HCT116 (cell line): ENCODE measurements at regions not wholly inside any gene's neighbourhood (a gene's known extent, or its start where the extent isn't known, plus 50 kb on each side); places are given as distances from the start of the nearest gene placed in this dataset.

Experiments
- ATAC-seq: fragments of 200-7000 bp; cut with Tn5 transposase; 2 replicates; pipeline ENCODE4 v1.9.1; 2020; ENCODE audit warnings: mild to moderate bottlenecking, moderate library complexity
- BruUV-seq: library from RNA; stranded (reverse); fragments of 400-500 nt; replicated peaks from 2 replicates; lab custom pipeline; 2021; lab: Mats Ljungman, UMichigan
- CTCF ChIA-PET: fragments of 300-600 bp; sonication (Branson Sonifier 250); formaldehyde crosslinking; loops from one replicate; lab custom pipeline; 2021; ENCODE audit warnings: antibody characterized with exemption; lab: Charles Lee
- POLR2A ChIA-PET: fragments of 300-600, 350-600 bp; sonication (Branson Sonifier 250); formaldehyde crosslinking; loops from one replicate; lab custom pipeline; 2021; ENCODE audit warnings: antibody characterized with exemption; lab: Charles Lee
- RAD21 ChIA-PET, 2 experiments: fragments of 300-600 bp; sonication (Branson Sonifier 250); formaldehyde crosslinking; loops; one replicate each; lab custom pipeline; 2023; ENCODE audit warnings: low total read pairs in 2 of 2; ENCODE audit not compliant: uncharacterized antibody in 2 of 2, unreplicated experiment in 2 of 2, low non-redundant PET in 1 of 2; lab: Charles Lee
- DNase-seq: peaks from one replicate; pipeline ENCODE4 v3.0.0-alpha.2; 2010; ENCODE audit warnings: low read depth, low spot score
- H2AFZ ChIP-seq: fragments of 200-600 bp; shearing (Covaris generic), sonication (generic); 2 replicates; pipeline ENCODE4 v1.6.1; 2017; ENCODE audit warnings: low read depth, mixed run types, mixed read lengths, antibody characterized with exemption, low read length; ENCODE audit not compliant: poor library complexity, severe bottlenecking
- H3K27ac ChIP-seq: 2 replicates; pipeline ENCODE4 v1.5.1; 2012; ENCODE audit warnings: low read depth, low read length
- H3K27me3 ChIP-seq: fragments of 200-600 bp; sonication (generic); 2 replicates; pipeline ENCODE4 v1.6.1; 2016; ENCODE audit warnings: mixed run types, low read length, mixed read lengths; ENCODE audit not compliant: insufficient read depth
- H3K36me3 ChIP-seq, 2 experiments: fragments of 200-500 bp in 1 of 2; fragments of 200-600 bp in 1 of 2; sonication (Bioruptor generic) in 1 of 2; sonication (generic) in 1 of 2; 2 replicates each; pipeline versions ENCODE4 v1.5.1 to v1.6.1; 2014 to 2016; ENCODE audit warnings: low read length in 2 of 2, inconsistent platforms in 1 of 2, mixed read lengths in 1 of 2, mixed run types in 1 of 2; ENCODE audit not compliant: insufficient read depth in 2 of 2, control insufficient read depth in 1 of 2
- H3K4me1 ChIP-seq, 2 experiments: fragments of 200-600 bp in 1 of 2; sonication (generic) in 1 of 2; 2 replicates each; pipeline versions ENCODE4 v1.5.1 to v1.6.1; 2012 to 2017; ENCODE audit warnings: low read length in 2 of 2, inconsistent platforms in 1 of 2, mild to moderate bottlenecking in 1 of 2, mixed read lengths in 1 of 2, mixed run types in 1 of 2, moderate library complexity in 1 of 2; ENCODE audit not compliant: insufficient read depth in 2 of 2, control insufficient read depth in 1 of 2
- H3K4me2 ChIP-seq: fragments of 200-600 bp; sonication (generic); 2 replicates; pipeline ENCODE4 v1.6.1; 2017; ENCODE audit warnings: mixed run types, low read length, mixed read lengths
- H3K4me3 ChIP-seq, 2 experiments: fragments of 200-600 bp in 1 of 2; sonication (generic) in 1 of 2; replicated peaks in 1 of 2; 2 replicates each; pipeline ENCODE4 v1.5.1; 2011 to 2016; ENCODE audit warnings: low read length in 2 of 2, control low read depth in 1 of 2, low read depth in 1 of 2, mild to moderate bottlenecking in 1 of 2, mixed read lengths in 1 of 2, mixed run types in 1 of 2
- H3K79me2 ChIP-seq: fragments of 200-600 bp; sonication (generic); 2 replicates; pipeline ENCODE4 v1.6.1; 2017; ENCODE audit warnings: mild to moderate bottlenecking, mixed run types, low read length, moderate library complexity, mixed read lengths; ENCODE audit not compliant: insufficient read depth
- H3K9ac ChIP-seq: fragments of 200-600 bp; sonication (generic); 2 replicates; pipeline ENCODE4 v1.6.1; 2016; ENCODE audit warnings: low read length, mixed read lengths
- H3K9me2 ChIP-seq: fragments of 200-600 bp; sonication (generic), shearing (Covaris generic); 2 replicates; pipeline ENCODE4 v1.6.1; 2017; ENCODE audit warnings: mixed run types, mild to moderate bottlenecking, moderate library complexity; ENCODE audit not compliant: insufficient read depth
- H3K9me3 ChIP-seq, 2 experiments: fragments of 200-500 bp in 1 of 2; fragments of 200-600 bp in 1 of 2; sonication (Bioruptor generic) in 1 of 2; sonication (generic) in 1 of 2; 2 replicates each; pipeline ENCODE4 v1.6.1; 2014 to 2017; ENCODE audit warnings: low read length in 2 of 2, mixed read lengths in 2 of 2, inconsistent platforms in 1 of 2, low read depth in 1 of 2, mild to moderate bottlenecking in 1 of 2, mixed run types in 1 of 2, moderate library complexity in 1 of 2; ENCODE audit not compliant: control insufficient read depth in 1 of 2, insufficient read depth in 1 of 2
- H4K20me1 ChIP-seq: fragments of 200-600 bp; sonication (generic), shearing (Covaris generic); 2 replicates; pipeline ENCODE4 v1.6.1; 2017; ENCODE audit warnings: mixed run types, mild to moderate bottlenecking, moderate library complexity; ENCODE audit not compliant: insufficient read depth
- CBX3 ChIP-seq: IDR thresholded peaks from 2 replicates; pipeline ENCODE4 v1.6.1; 2012; ENCODE audit warnings: low read depth
- CEBPB ChIP-seq: IDR thresholded peaks from 2 replicates; pipeline ENCODE4 v1.6.1; 2012; ENCODE audit warnings: low read depth
- ELF1 ChIP-seq: IDR thresholded peaks from 2 replicates; pipeline ENCODE4 v1.6.1; 2012; ENCODE audit warnings: low read depth, borderline replicate concordance
- EZH2phosphoT487 ChIP-seq: fragments of 200-600 bp; IDR thresholded peaks from 2 replicates; pipeline ENCODE4 v1.6.1; 2018; ENCODE audit warnings: antibody characterized with exemption, borderline replicate concordance
- FOSL1 ChIP-seq: IDR thresholded peaks from 2 replicates; pipeline ENCODE4 v1.6.1; 2012; ENCODE audit warnings: low read depth
- JUND ChIP-seq: IDR thresholded peaks from 2 replicates; pipeline ENCODE4 v1.6.1; 2012
- MAX ChIP-seq: IDR thresholded peaks from 2 replicates; pipeline ENCODE4 v1.6.1; 2012
- POLR2A ChIP-seq: IDR thresholded peaks from 2 replicates; pipeline ENCODE4 v1.7.0; 2011; ENCODE audit warnings: borderline replicate concordance; ENCODE audit not compliant: insufficient read depth, insufficient read length; ENCODE audit errors: extremely low read depth
- SIN3A ChIP-seq: IDR thresholded peaks from 2 replicates; pipeline ENCODE4 v1.6.1; 2012; ENCODE audit warnings: low read depth
- SP1 ChIP-seq: IDR thresholded peaks from 2 replicates; pipeline ENCODE4 v1.6.1; 2012; ENCODE audit warnings: low read depth
- SRF ChIP-seq: IDR thresholded peaks from 2 replicates; pipeline ENCODE4 v1.6.1; 2012; ENCODE audit warnings: low read depth
- TCF7L2 ChIP-seq: IDR thresholded peaks from 2 replicates; pipeline ENCODE4 v1.7.0; 2011; ENCODE audit warnings: borderline replicate concordance, inconsistent platforms; ENCODE audit not compliant: insufficient read depth, insufficient read length; ENCODE audit errors: extremely low read depth
- YY1 ChIP-seq: IDR thresholded peaks from 2 replicates; pipeline ENCODE4 v1.6.1; 2011; ENCODE audit warnings: low read length, low read depth, moderate library complexity, mild to moderate bottlenecking; ENCODE audit not compliant: insufficient replicate concordance; ENCODE audit errors: extremely low read depth
- ZFX ChIP-seq: fragments of 450-650 bp; IDR thresholded peaks from 2 replicates; pipeline ENCODE4 v1.6.1; 2017
- ZNF274 ChIP-seq: fragments of 200-500 bp; sonication (Bioruptor generic); IDR thresholded peaks from 2 replicates; pipeline ENCODE4 v1.6.1; 2014; ENCODE audit warnings: mild to moderate bottlenecking, low read depth, low read length, inconsistent platforms
- intact Hi-C: fragments of 100-400 bp; cut with micrococcal nuclease; formaldehyde crosslinking; loops from 2 replicates; pipeline ENCODE4 v1.10.0; 2022
- TF ChIP-seq, protein P1 (sequence below), 3 experiments: fragments of 200-600 bp in 1 of 3; sonication (generic) in 1 of 3; IDR thresholded peaks in 2 of 3; conservative IDR thresholded peaks in 1 of 3; 2 replicates each; pipeline ENCODE4 v1.5.1; 2012 to 2017; ENCODE audit warnings: low read depth in 2 of 3, low read length in 2 of 3, antibody characterized with exemption in 1 of 3, borderline replicate concordance in 1 of 3, control low read depth in 1 of 3, mild to moderate bottlenecking in 1 of 3, mixed read lengths in 1 of 3, mixed run types in 1 of 3, moderate library complexity in 1 of 3; ENCODE audit not compliant: insufficient read depth in 1 of 3

GRCh38 chr5:6256901-6257300, 121.4 kb downstream of the MED10 start:
- H3K4me1 ChIP-seq, result no peaks in the 10 kb centered on the region
- H3K27me3 ChIP-seq, result peaks cover 10% of the 10 kb centered on the region; the same call in 1 of the 2 replicates
- DNase-seq (no peak), ATAC-seq (no peak)
- no peaks in the 10 kb centered on the region for H3K9me2 ChIP-seq
- H3K4me3 ChIP-seq, result no peak overlapping the region
- no peaks in the 10 kb centered on the region for H3K9me3 ChIP-seq
- no peak overlapping the region for H3K9ac ChIP-seq
- ChIA-PET CTCF (no interaction called here), RAD21 (no interaction called here), POLR2A (no interaction called here)
- H3K27ac ChIP-seq, result no peak overlapping the region
- H3K79me2 ChIP-seq, result no peaks in the 10 kb centered on the region
- no peak overlapping the region for H3K4me2 ChIP-seq
- no peak overlapping the region for H2AFZ ChIP-seq
- TF ChIP-seq MAX (no peak), SP1 (no peak), CEBPB (no peak), TCF7L2 (no peak), SRF (no peak), JUND (no peak), FOSL1 (no peak), ZNF274 (no peak), YY1 (no peak), ZFX (no peak), EZH2phosphoT487 (no peak), SIN3A (no peak), ELF1 (no peak), CBX3 (no peak), POLR2A (no peak)
- TF ChIP-seq, protein P1, sequence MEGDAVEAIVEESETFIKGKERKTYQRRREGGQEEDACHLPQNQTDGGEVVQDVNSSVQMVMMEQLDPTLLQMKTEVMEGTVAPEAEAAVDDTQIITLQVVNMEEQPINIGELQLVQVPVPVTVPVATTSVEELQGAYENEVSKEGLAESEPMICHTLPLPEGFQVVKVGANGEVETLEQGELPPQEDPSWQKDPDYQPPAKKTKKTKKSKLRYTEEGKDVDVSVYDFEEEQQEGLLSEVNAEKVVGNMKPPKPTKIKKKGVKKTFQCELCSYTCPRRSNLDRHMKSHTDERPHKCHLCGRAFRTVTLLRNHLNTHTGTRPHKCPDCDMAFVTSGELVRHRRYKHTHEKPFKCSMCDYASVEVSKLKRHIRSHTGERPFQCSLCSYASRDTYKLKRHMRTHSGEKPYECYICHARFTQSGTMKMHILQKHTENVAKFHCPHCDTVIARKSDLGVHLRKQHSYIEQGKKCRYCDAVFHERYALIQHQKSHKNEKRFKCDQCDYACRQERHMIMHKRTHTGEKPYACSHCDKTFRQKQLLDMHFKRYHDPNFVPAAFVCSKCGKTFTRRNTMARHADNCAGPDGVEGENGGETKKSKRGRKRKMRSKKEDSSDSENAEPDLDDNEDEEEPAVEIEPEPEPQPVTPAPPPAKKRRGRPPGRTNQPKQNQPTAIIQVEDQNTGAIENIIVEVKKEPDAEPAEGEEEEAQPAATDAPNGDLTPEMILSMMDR (IDR thresholded peaks at IDR 0.05 in 2 of 3, conservative IDR thresholded peaks at IDR 0.05 in 1 of 3; ENCODE audit: borderline replicate concordance in 1 of 3, insufficient read depth in 1 of 3, low read depth in 2 of 3, low read length in 2 of 3), result no peak
- no peaks in the 10 kb centered on the region for H4K20me1 ChIP-seq
- BruUV-seq, result no TSS peak
- H3K36me3 ChIP-seq, result no peaks in the 10 kb centered on the region
- intact Hi-C loops, result no loop called here
